ENCODE measurements at regions not wholly inside any gene's neighbourhood (a gene's known extent, or its start where the extent isn't known, plus 50 kb on each side); places are given as distances from the start of the nearest gene placed in this dataset.

GRCh38 chr3:103730744-103731143 is 1295.9 kb downstream of the ZPLD1 start:
- Mint-ChIP-seq H3K27ac (ENCODE audit: unreplicated experiment) (no peak overlapping the region), H3K4me3 (ENCODE audit: unreplicated experiment) (no peak overlapping the region), H3K36me3 (ENCODE audit: insufficient read depth, unreplicated experiment) (no peaks in the 10 kb centered on the region), H3K4me1 (ENCODE audit: low read depth, unreplicated experiment) (no peaks in the 10 kb centered on the region), H3K27me3 (ENCODE audit: insufficient read depth, unreplicated experiment) (no peaks in the 10 kb centered on the region), H3K9me3 (ENCODE audit: unreplicated experiment) (no peaks in the 10 kb centered on the region)
- DNase-seq: no peak
- Histone ChIP-seq H3K4me1 (no peaks in the 10 kb centered on the region), H3K27me3 (replicated peaks; ENCODE audit: control insufficient read depth, insufficient read depth, low read length) (no peaks in the 10 kb centered on the region), H3K36me3 (ENCODE audit: control insufficient read depth, insufficient read depth, low read length) (no peaks in the 10 kb centered on the region), H3K9me3 (no peaks in the 10 kb centered on the region), H3K4me3 (ENCODE audit: low read depth, low read length) (no peak overlapping the region)
- ChIA-PET CTCF (no interaction called here), POLR2A (no interaction called here)
- intact Hi-C loops (cut with micrococcal nuclease; ENCODE audit: unreplicated experiment): no loop called here
- no TSS peak for BruUV-seq (replicated peaks)
- no peak for TF ChIP-seq CTCF (IDR thresholded peaks at IDR 0.05; ENCODE audit: insufficient read depth in 1 of 2, low read depth in 1 of 2, low read length in 1 of 2, severe bottlenecking in 1 of 2, unreplicated experiment in 1 of 2)

GRCh38 chr3:103752986-103753385 is 1318.2 kb downstream of the ZPLD1 start:
- no peak for TF ChIP-seq CTCF (IDR thresholded peaks at IDR 0.05; ENCODE audit: insufficient read depth in 1 of 2, low read depth in 1 of 2, low read length in 1 of 2, severe bottlenecking in 1 of 2, unreplicated experiment in 1 of 2)
- Mint-ChIP-seq H3K9me3 (ENCODE audit: unreplicated experiment) (no peaks in the 10 kb centered on the region), H3K27me3 (ENCODE audit: insufficient read depth, unreplicated experiment) (no peaks in the 10 kb centered on the region), H3K4me3 (ENCODE audit: unreplicated experiment) (no peak overlapping the region), H3K4me1 (ENCODE audit: low read depth, unreplicated experiment) (no peaks in the 10 kb centered on the region), H3K36me3 (ENCODE audit: insufficient read depth, unreplicated experiment) (no peaks in the 10 kb centered on the region), H3K27ac (ENCODE audit: unreplicated experiment) (no peak overlapping the region)
- no peaks in the 10 kb centered on the region for H3K27me3 ChIP-seq (replicated peaks; ENCODE audit: control insufficient read depth, insufficient read depth, low read length)
- POLR2A ChIA-PET: no interaction called here
- H3K4me1 ChIP-seq: no peaks in the 10 kb centered on the region
- CTCF ChIA-PET: no interaction called here
- BruUV-seq (replicated peaks): no TSS peak
- H3K4me3 ChIP-seq (ENCODE audit: low read depth, low read length): no peak overlapping the region
- no peaks in the 10 kb centered on the region for H3K9me3 ChIP-seq
- DNase-seq: no peak
- intact Hi-C loops (cut with micrococcal nuclease; ENCODE audit: unreplicated experiment): no loop called here
- H3K36me3 ChIP-seq (ENCODE audit: control insufficient read depth, insufficient read depth, low read length): no peaks in the 10 kb centered on the region

GRCh38 chr3:103767635-103768034 is 1332.8 kb downstream of the ZPLD1 start:
- H3K36me3 ChIP-seq (ENCODE audit: control insufficient read depth, insufficient read depth, low read length): no peaks in the 10 kb centered on the region
- no peaks in the 10 kb centered on the region for H3K9me3 ChIP-seq
- no peaks in the 10 kb centered on the region for H3K27me3 ChIP-seq (replicated peaks; ENCODE audit: control insufficient read depth, insufficient read depth, low read length)
- CTCF ChIA-PET: no interaction called here
- no peak overlapping the region for H3K27ac Mint-ChIP-seq (ENCODE audit: unreplicated experiment)
- H3K9me3 Mint-ChIP-seq (ENCODE audit: unreplicated experiment): no peaks in the 10 kb centered on the region
- no peak for TF ChIP-seq CTCF (IDR thresholded peaks at IDR 0.05; ENCODE audit: insufficient read depth in 1 of 2, low read depth in 1 of 2, low read length in 1 of 2, severe bottlenecking in 1 of 2, unreplicated experiment in 1 of 2)
- no peak for DNase-seq
- no peak overlapping the region for H3K4me3 Mint-ChIP-seq (ENCODE audit: unreplicated experiment)
- peaks cover 10% of the 10 kb centered on the region for H3K4me1 ChIP-seq
- POLR2A ChIA-PET: no interaction called here
- no peaks in the 10 kb centered on the region for H3K36me3 Mint-ChIP-seq (ENCODE audit: insufficient read depth, unreplicated experiment)
- no peak overlapping the region for H3K4me3 ChIP-seq (ENCODE audit: low read depth, low read length)
- BruUV-seq (replicated peaks): no TSS peak
- peaks cover 9% of the 10 kb centered on the region for H3K4me1 Mint-ChIP-seq (ENCODE audit: low read depth, unreplicated experiment)
- no peaks in the 10 kb centered on the region for H3K27me3 Mint-ChIP-seq (ENCODE audit: insufficient read depth, unreplicated experiment)
- intact Hi-C loops (cut with micrococcal nuclease; ENCODE audit: unreplicated experiment): no loop called here

All from Caco-2 (cell line).